Hepatic stellate cell (primary cell): ENCODE measurements at regions not wholly inside any gene's neighbourhood (a gene's known extent, or its start where the extent isn't known, plus 50 kb on each side); places are given as distances from the start of the nearest gene placed in this dataset.
A peak's percentile ranks its signal among the peaks of the same experiment; 100 is the strongest.

Experiments used
- DNase-seq: peaks from one replicate; pipeline ENCODE4 v3.0.0; 2011; ENCODE audit warnings: low spot score

DNA sequence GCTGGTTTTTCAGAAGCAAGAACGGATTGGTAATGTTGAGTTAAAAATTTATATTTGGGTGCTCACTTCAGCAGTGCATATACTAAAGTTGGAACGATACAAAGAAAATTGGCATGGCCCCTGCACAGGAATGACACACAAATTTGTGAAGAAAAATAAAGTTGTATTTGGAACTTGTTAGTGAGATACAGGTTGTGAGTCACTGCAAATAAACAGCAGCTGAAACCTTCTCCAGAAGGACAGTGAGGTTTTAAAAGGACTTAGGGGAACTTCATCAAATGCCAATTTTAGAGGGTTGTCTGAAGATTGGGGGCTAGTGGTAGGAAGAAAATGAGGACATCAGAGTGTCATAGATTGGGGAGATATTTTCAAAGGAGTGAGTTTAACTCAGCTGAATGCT is 79.7 kb upstream of the ELOVL6 start:
- DNase-seq = no peak

- no peak for DNase-seq
Measured at GRCh38 chr4:110275871-110276270, 77.5 kb upstream of the ELOVL6 start.

- no peak for DNase-seq
Measured at GRCh38 chr4:110271986-110272385, 73.6 kb upstream of the ELOVL6 start.

DNA sequence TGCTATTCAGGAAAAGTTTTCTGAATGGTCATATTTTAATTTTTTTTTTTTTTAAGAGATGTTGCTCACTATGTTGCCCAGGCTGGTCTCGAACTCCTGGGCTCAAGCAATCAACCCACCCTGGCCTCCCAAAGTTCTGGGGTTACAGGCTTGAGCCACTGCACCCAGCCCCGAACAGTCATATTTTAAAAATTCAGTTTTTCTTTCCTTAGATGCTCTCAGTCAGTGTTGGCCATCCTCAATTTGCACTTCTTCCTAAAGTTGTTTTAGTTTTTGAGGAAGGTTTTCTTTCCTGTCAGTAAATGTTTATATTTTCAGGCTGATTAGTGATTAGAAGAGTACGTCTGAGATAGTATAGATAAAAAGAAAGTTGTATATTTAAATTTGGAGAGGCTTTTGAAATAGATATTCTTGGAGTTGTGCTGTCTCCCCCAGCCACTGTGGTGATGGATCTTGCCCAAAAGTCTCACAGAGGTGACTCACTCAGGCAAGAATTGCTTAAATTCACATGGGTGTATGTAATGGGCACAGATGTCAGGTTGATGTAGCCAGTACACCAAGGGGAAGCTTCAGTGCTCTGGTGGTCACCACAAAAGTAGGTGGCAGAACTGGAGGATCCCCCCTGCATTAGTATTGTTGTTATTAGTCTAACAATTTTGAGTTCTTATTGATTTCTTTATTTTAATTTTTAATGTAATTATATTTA is 72.2 kb upstream of the ELOVL6 start:
- DNase-seq = peak; percentile 15

GRCh38 chr4:110268790-110269189 is 70.4 kb upstream of the ELOVL6 start:
- no peak for DNase-seq

GRCh38 chr4:110268352-110268751 is 69.9 kb upstream of the ELOVL6 start:
- DNase-seq = no peak

DNA sequence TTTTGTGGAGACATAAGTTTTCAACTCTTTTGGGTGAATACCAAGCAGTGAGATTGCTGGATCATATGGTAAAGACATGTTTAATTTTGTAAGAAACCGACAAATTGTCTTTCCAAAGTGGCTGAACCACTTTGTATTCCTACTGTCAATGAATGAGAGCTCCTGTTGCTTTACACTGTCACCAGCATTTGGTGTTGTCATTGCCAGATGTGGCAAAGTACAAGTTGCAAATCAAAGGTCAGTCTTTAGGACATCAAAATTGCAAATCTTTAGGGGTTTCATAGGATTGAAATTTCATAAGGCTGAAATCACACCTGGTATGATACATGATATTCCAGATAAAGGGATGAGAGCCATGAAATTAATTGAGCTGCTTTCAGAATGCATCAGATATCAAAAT is 67.7 kb upstream of the ELOVL6 start:
- no peak for DNase-seq

- DNase-seq = no peak
Measured at GRCh38 chr4:110265001-110265400, 66.6 kb upstream of the ELOVL6 start.

DNA sequence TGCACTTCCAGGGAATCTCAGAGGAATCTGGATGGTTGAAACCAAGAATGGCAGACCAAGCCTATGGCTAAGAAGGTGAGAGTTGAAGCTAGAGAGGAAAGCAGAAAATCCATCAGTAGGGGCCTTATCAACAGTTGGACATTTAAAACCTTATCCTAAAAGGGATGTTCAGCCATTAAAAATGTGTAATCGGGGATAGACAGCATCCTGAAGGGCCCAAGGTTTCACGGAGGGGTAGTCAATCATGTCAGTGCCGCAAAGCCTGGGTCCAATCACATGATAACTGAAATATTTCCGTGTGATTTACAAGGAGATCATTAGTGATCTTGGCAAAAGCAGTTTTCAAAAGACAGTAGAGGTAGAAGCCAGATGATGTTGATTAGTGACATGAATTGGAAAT is 61.9 kb upstream of the ELOVL6 start:
- no peak for DNase-seq

- no peak for DNase-seq
Measured at GRCh38 chr4:110250023-110250387, 51.6 kb upstream of the ELOVL6 start.

- DNase-seq = no peak
Measured at GRCh38 chr4:110248831-110249253, 50.4 kb upstream of the ELOVL6 start.
